Mesendoderm (in vitro differentiated cells): ENCODE measurements at regions not wholly inside any gene's neighbourhood (a gene's known extent, or its start where the extent isn't known, plus 50 kb on each side); places are given as distances from the start of the nearest gene placed in this dataset.

ENCODE experiments used
- DNase-seq: peaks from one replicate; pipeline ENCODE4 v3.0.0; 2013
- H2AK5ac ChIP-seq: 2 replicates; pipeline ENCODE4 v1.6.1; 2013; ENCODE audit warnings: low read length, inconsistent platforms
- H2BK120ac ChIP-seq: 2 replicates; pipeline ENCODE4 v1.6.1; 2013; ENCODE audit warnings: low read depth, mild to moderate bottlenecking, low read length, moderate library complexity, mixed read lengths
- H2BK15ac ChIP-seq: replicated peaks from 2 replicates; pipeline ENCODE4 v1.6.1; 2013; ENCODE audit warnings: low read depth, mild to moderate bottlenecking, moderate library complexity
- H2BK5ac ChIP-seq: 2 replicates; pipeline ENCODE4 v1.6.1; 2013; ENCODE audit warnings: low read length, inconsistent platforms
- H3K18ac ChIP-seq: 2 replicates; pipeline ENCODE4 v1.6.1; 2013; ENCODE audit warnings: mild to moderate bottlenecking, low read length, mixed read lengths
- H3K23ac ChIP-seq: one replicate; pipeline ENCODE4 v1.6.1; 2013; ENCODE audit warnings: low read length
- H3K27ac ChIP-seq: 2 replicates; pipeline ENCODE4 v1.5.1; 2013; ENCODE audit warnings: low read depth, mild to moderate bottlenecking, inconsistent platforms, low read length, moderate library complexity
- H3K27me3 ChIP-seq: 2 replicates; pipeline ENCODE4 v1.6.1; 2013; ENCODE audit warnings: low read length, control low read depth, mild to moderate bottlenecking, inconsistent platforms; ENCODE audit not compliant: insufficient read depth, poor library complexity
- H3K36me3 ChIP-seq: 2 replicates; pipeline ENCODE4 v1.6.1; 2013; ENCODE audit warnings: low read length, inconsistent platforms; ENCODE audit not compliant: control insufficient read depth, insufficient read depth
- H3K4ac ChIP-seq: one replicate; pipeline ENCODE4 v1.6.1; 2013; ENCODE audit warnings: low read depth, mild to moderate bottlenecking, low read length, moderate library complexity
- H3K4me1 ChIP-seq: 2 replicates; pipeline ENCODE4 v1.6.1; 2013; ENCODE audit warnings: low read depth, low read length, inconsistent platforms; ENCODE audit not compliant: control insufficient read depth
- H3K4me2 ChIP-seq: 2 replicates; pipeline ENCODE4 v1.6.1; 2013; ENCODE audit warnings: low read length
- H3K4me3 ChIP-seq: 2 replicates; pipeline ENCODE4 v1.5.1; 2013; ENCODE audit warnings: mild to moderate bottlenecking, low read length
- H3K56ac ChIP-seq: one replicate; pipeline ENCODE4 v1.6.1; 2013; ENCODE audit warnings: low read length
- H3K79me1 ChIP-seq: 2 replicates; pipeline ENCODE4 v1.6.1; 2013; ENCODE audit warnings: low read length, inconsistent platforms
- H3K79me2 ChIP-seq: 2 replicates; pipeline ENCODE4 v1.6.1; 2013; ENCODE audit warnings: mild to moderate bottlenecking, low read length; ENCODE audit not compliant: control insufficient read depth, insufficient read depth
- H3K9ac ChIP-seq: 2 replicates; pipeline ENCODE4 v1.6.1; 2013; ENCODE audit warnings: low read length, inconsistent platforms
- H4K5ac ChIP-seq: one replicate; pipeline ENCODE4 v1.6.1; 2013; ENCODE audit warnings: low read length
- H4K8ac ChIP-seq: one replicate; pipeline ENCODE4 v1.6.1; 2013; ENCODE audit warnings: low read depth, mild to moderate bottlenecking, control low read depth, low read length, moderate library complexity
- WGBS: extraction: QIAGEN DNeasy Blood & Tissue Kit; methylation state at CpG from one replicate; pipeline ENCODE4 v1.1.7; 2013; ENCODE audit warnings: low lambda C conversion rate, missing lambda C conversion rate; ENCODE audit not compliant: insufficient coverage; ENCODE audit errors: extremely low coverage; 5-methylcytosine and 5-hydroxymethylcytosine counted together

- no peaks in the 10 kb centered on the region for H3K79me2 ChIP-seq
- H3K36me3 ChIP-seq = no peaks in the 10 kb centered on the region
- no peak overlapping the region for H2BK5ac ChIP-seq
- no peak overlapping the region for H3K9ac ChIP-seq
- H2BK120ac ChIP-seq = no peak overlapping the region
- no peak overlapping the region for H3K4me2 ChIP-seq
- H3K27me3 ChIP-seq = no peaks in the 10 kb centered on the region
- no CpG with 5 or more reads among the region's 1 CpG for WGBS
- H3K4me1 ChIP-seq = no peaks in the 10 kb centered on the region
- no peak overlapping the region for H2BK15ac ChIP-seq
- no peak overlapping the region for H3K18ac ChIP-seq
- no peak overlapping the region for H4K8ac ChIP-seq
- no peak overlapping the region for H3K4ac ChIP-seq
- no peak overlapping the region for H3K27ac ChIP-seq
- no peak overlapping the region for H3K23ac ChIP-seq
- no peaks in the 10 kb centered on the region for H3K79me1 ChIP-seq
- H2AK5ac ChIP-seq = no peak overlapping the region
- H3K56ac ChIP-seq = no peak overlapping the region
- H3K4me3 ChIP-seq = no peak overlapping the region
- no peak for DNase-seq
- no peak overlapping the region for H4K5ac ChIP-seq
These were observed 674.2 kb upstream of the CHAC2 start for GRCh38 chr2:53093355-53093754.

- H2BK15ac ChIP-seq = no peak overlapping the region
- no peak for DNase-seq
- H3K56ac ChIP-seq = no peak overlapping the region
- no peak overlapping the region for H3K4me2 ChIP-seq
- no peaks in the 10 kb centered on the region for H3K79me2 ChIP-seq
- H2BK5ac ChIP-seq = no peak overlapping the region
- no peaks in the 10 kb centered on the region for H3K79me1 ChIP-seq
- no peak overlapping the region for H3K23ac ChIP-seq
- H3K4me3 ChIP-seq = no peak overlapping the region
- H4K8ac ChIP-seq = no peak overlapping the region
- H2BK120ac ChIP-seq = no peak overlapping the region
- H4K5ac ChIP-seq = no peak overlapping the region
- H3K4ac ChIP-seq = no peak overlapping the region
- no peaks in the 10 kb centered on the region for H3K27me3 ChIP-seq
- H3K27ac ChIP-seq = no peak overlapping the region
- H3K9ac ChIP-seq = no peak overlapping the region
- no peaks in the 10 kb centered on the region for H3K4me1 ChIP-seq
- no peak overlapping the region for H3K18ac ChIP-seq
- H2AK5ac ChIP-seq = no peak overlapping the region
- no peaks in the 10 kb centered on the region for H3K36me3 ChIP-seq
These were observed 676.4 kb upstream of the CHAC2 start for GRCh38 chr2:53091183-53091582.

- H2BK15ac ChIP-seq = no peak overlapping the region
- no peaks in the 10 kb centered on the region for H3K79me1 ChIP-seq
- H2AK5ac ChIP-seq = no peak overlapping the region
- H3K4me2 ChIP-seq = no peak overlapping the region
- H3K79me2 ChIP-seq = no peaks in the 10 kb centered on the region
- no peak overlapping the region for H3K4me3 ChIP-seq
- no peak overlapping the region for H2BK120ac ChIP-seq
- H3K18ac ChIP-seq = no peak overlapping the region
- no peak overlapping the region for H3K23ac ChIP-seq
- no peak overlapping the region for H2BK5ac ChIP-seq
- H4K5ac ChIP-seq = no peak overlapping the region
- no peaks in the 10 kb centered on the region for H3K36me3 ChIP-seq
- no CpG with 5 or more reads among the region's 4 CpGs for WGBS
- H3K4ac ChIP-seq = no peak overlapping the region
- no peaks in the 10 kb centered on the region for H3K4me1 ChIP-seq
- no peak for DNase-seq
- H3K27me3 ChIP-seq = no peaks in the 10 kb centered on the region
- no peak overlapping the region for H3K27ac ChIP-seq
- no peak overlapping the region for H4K8ac ChIP-seq
- no peak overlapping the region for H3K9ac ChIP-seq
- H3K56ac ChIP-seq = no peak overlapping the region
These were observed 679.6 kb upstream of the CHAC2 start for GRCh38 chr2:53087874-53088461.

GRCh38 chr2:53087262-53087873 is 680.2 kb upstream of the CHAC2 start:
- H2BK5ac ChIP-seq = no peak overlapping the region
- H3K27ac ChIP-seq = no peak overlapping the region
- H3K18ac ChIP-seq = no peak overlapping the region
- no peak overlapping the region for H4K8ac ChIP-seq
- H3K4ac ChIP-seq = no peak overlapping the region
- no peak overlapping the region for H3K9ac ChIP-seq
- H4K5ac ChIP-seq = no peak overlapping the region
- no CpG with 5 or more reads among the region's 1 CpG for WGBS
- no peak overlapping the region for H2BK120ac ChIP-seq
- no peak overlapping the region for H3K4me2 ChIP-seq
- no peaks in the 10 kb centered on the region for H3K79me1 ChIP-seq
- H2AK5ac ChIP-seq = no peak overlapping the region
- no peak overlapping the region for H3K23ac ChIP-seq
- H3K79me2 ChIP-seq = no peaks in the 10 kb centered on the region
- no peaks in the 10 kb centered on the region for H3K27me3 ChIP-seq
- no peak overlapping the region for H3K56ac ChIP-seq
- no peak overlapping the region for H2BK15ac ChIP-seq
- no peaks in the 10 kb centered on the region for H3K4me1 ChIP-seq
- no peak for DNase-seq
- H3K4me3 ChIP-seq = no peak overlapping the region
- H3K36me3 ChIP-seq = no peaks in the 10 kb centered on the region

- Histone ChIP-seq H3K4ac (no peak overlapping the region), H3K56ac (no peak overlapping the region), H3K4me2 (no peak overlapping the region), H4K8ac (no peak overlapping the region), H3K9ac (no peak overlapping the region), H2BK5ac (no peak overlapping the region), H2BK120ac (no peak overlapping the region), H3K79me1 (no peaks in the 10 kb centered on the region), H3K18ac (no peak overlapping the region), H3K23ac (no peak overlapping the region), H3K27ac (no peak overlapping the region), H3K27me3 (no peaks in the 10 kb centered on the region), H2AK5ac (no peak overlapping the region), H2BK15ac (no peak overlapping the region), H4K5ac (no peak overlapping the region), H3K4me3 (no peak overlapping the region), H3K36me3 (no peaks in the 10 kb centered on the region), H3K79me2 (no peaks in the 10 kb centered on the region), H3K4me1 (no peaks in the 10 kb centered on the region)
- no peak for DNase-seq
These were observed 690.2 kb upstream of the CHAC2 start for GRCh38 chr2:53077413-53077812.

- Histone ChIP-seq H2AK5ac (no peak overlapping the region), H3K56ac (no peak overlapping the region), H2BK5ac (no peak overlapping the region), H3K79me2 (no peaks in the 10 kb centered on the region), H3K4me1 (no peaks in the 10 kb centered on the region), H3K27ac (no peak overlapping the region), H3K36me3 (no peaks in the 10 kb centered on the region), H3K4me3 (no peak overlapping the region), H3K4ac (no peak overlapping the region), H3K27me3 (no peaks in the 10 kb centered on the region), H3K23ac (no peak overlapping the region), H4K5ac (no peak overlapping the region), H2BK15ac (no peak overlapping the region), H3K9ac (no peak overlapping the region), H3K18ac (no peak overlapping the region), H3K4me2 (no peak overlapping the region), H2BK120ac (no peak overlapping the region), H4K8ac (no peak overlapping the region), H3K79me1 (no peaks in the 10 kb centered on the region)
- DNase-seq = no peak
- WGBS = no CpG with 5 or more reads among the region's 1 CpG
These were observed 691.8 kb upstream of the CHAC2 start for GRCh38 chr2:53075760-53076159.
